ENCODE measurements at regions not wholly inside any gene's neighbourhood (a gene's known extent, or its start where the extent isn't known, plus 50 kb on each side); places are given as distances from the start of the nearest gene placed in this dataset.

DNA sequence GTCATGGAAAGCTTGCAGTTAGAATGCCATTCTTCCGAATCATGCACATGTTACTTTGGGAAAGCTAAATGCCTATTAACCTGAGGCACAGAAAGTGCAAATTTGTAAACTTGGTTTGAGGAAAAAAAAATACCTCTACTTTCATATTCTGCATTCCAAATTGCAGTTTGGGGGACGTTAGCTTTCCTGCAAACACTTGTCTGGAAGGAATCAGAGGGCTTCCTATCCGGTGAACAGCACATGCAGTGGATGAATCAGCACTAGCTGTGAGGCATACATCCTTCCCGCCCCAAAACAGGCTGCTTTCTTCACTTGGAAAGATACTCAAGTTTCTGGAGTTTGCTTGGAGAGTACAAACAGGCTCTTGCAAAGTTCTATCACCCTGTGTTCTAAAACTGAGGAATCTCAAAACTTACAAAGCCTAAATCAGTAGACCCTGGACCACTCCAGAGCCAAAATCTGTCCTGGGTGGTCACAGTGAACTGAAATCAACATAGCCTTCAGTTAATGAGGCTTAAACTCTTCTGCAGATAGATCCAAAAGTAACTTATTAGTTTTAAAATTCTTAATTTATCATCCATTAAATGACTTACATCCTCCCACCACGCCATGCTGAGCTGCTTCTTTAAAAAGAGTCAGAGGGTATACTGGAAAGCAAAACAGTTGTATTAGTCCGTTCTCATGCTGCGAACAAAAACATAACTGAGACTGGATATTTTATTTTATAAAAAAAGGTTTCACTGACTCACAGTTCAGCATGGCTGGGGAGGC lies 802.3 kb upstream of the ARGLU1 start:
- Histone ChIP-seq H2AFZ (ENCODE audit: low read length) (no peak overlapping the region), H4K20me1 (ENCODE audit: low read length) (no peaks in the 10 kb centered on the region), H3K9ac (ENCODE audit: low read length) (no peak overlapping the region), H3K4me1 (ENCODE audit: insufficient read depth, low read length) (peaks cover 43% of the 10 kb centered on the region), H3K36me3 (ENCODE audit: low read depth, low read length) (no peaks in the 10 kb centered on the region), H3F3A (ENCODE audit: low read length, unreplicated experiment) (no peaks in the 10 kb centered on the region), H3K9me2 (replicated peaks; ENCODE audit: low read length) (no peaks in the 10 kb centered on the region), H3K4me3 (ENCODE audit: low read length) (no peak overlapping the region), H3K4me2 (ENCODE audit: low read length) (peak overlapping the region; percentile 39; the same call in 1 of the 2 replicates), H3K9me3 (ENCODE audit: low read length) (no peaks in the 10 kb centered on the region), H3K79me2 (ENCODE audit: low read length) (no peaks in the 10 kb centered on the region), H3K27ac (ENCODE audit: low read length) (peak overlapping the region; percentile 55), H3K27me3 (ENCODE audit: low read length) (no peaks in the 10 kb centered on the region)
- CTCF ChIA-PET = interaction anchor here (0.6 kb wide), 2 partner anchors 159 to 299 kb away, joined by 3 to 4 read pairs; no protein-coding TSS in a partner anchor
- BruUV-seq (replicated peaks) = no TSS peak
- DNase-seq (peak; percentile 50), ATAC-seq (peak; percentile 48)
- POLR2A ChIA-PET (ENCODE audit: unreplicated experiment) = interaction anchor here (0.6 kb wide), 1 partner anchor 9 kb away, joined by 5 read pairs; no protein-coding TSS in a partner anchor
- intact Hi-C loops (cut with micrococcal nuclease) = loop anchor here (5.0 kb wide), 1 partner anchor 78 kb away; no protein-coding TSS in a partner anchor
- TF ChIP-seq EZH2 (IDR thresholded peaks at IDR 0.05; ENCODE audit: low read length, unreplicated experiment) (no peak), EZH2phosphoT487 (IDR thresholded peaks at IDR 0.05; ENCODE audit: borderline replicate concordance, low read length) (no peak)
- TF ChIP-seq, protein P1, sequence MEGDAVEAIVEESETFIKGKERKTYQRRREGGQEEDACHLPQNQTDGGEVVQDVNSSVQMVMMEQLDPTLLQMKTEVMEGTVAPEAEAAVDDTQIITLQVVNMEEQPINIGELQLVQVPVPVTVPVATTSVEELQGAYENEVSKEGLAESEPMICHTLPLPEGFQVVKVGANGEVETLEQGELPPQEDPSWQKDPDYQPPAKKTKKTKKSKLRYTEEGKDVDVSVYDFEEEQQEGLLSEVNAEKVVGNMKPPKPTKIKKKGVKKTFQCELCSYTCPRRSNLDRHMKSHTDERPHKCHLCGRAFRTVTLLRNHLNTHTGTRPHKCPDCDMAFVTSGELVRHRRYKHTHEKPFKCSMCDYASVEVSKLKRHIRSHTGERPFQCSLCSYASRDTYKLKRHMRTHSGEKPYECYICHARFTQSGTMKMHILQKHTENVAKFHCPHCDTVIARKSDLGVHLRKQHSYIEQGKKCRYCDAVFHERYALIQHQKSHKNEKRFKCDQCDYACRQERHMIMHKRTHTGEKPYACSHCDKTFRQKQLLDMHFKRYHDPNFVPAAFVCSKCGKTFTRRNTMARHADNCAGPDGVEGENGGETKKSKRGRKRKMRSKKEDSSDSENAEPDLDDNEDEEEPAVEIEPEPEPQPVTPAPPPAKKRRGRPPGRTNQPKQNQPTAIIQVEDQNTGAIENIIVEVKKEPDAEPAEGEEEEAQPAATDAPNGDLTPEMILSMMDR (conservative IDR thresholded peaks at IDR 0.05; ENCODE audit: low read depth, low read length) = no peak

- H3K4me1 ChIP-seq (ENCODE audit: insufficient read depth, low read length) = peaks cover 30% of the 10 kb centered on the region
- peak overlapping the region; percentile 55 for H3K27ac ChIP-seq (ENCODE audit: low read length)
- H3F3A ChIP-seq (ENCODE audit: low read length, unreplicated experiment) = no peaks in the 10 kb centered on the region
- H3K79me2 ChIP-seq (ENCODE audit: low read length) = no peaks in the 10 kb centered on the region
- no peak overlapping the region for H3K4me2 ChIP-seq (ENCODE audit: low read length)
- no TSS peak for BruUV-seq (replicated peaks)
- ChIA-PET CTCF (no interaction called here), POLR2A (ENCODE audit: unreplicated experiment) (no interaction called here)
- no peaks in the 10 kb centered on the region for H3K9me3 ChIP-seq (ENCODE audit: low read length)
- H3K9me2 ChIP-seq (replicated peaks; ENCODE audit: low read length) = no peaks in the 10 kb centered on the region
- no peak overlapping the region for H3K4me3 ChIP-seq (ENCODE audit: low read length)
- no peak overlapping the region; the same call in 1 of the 2 replicates for H3K9ac ChIP-seq (ENCODE audit: low read length)
- intact Hi-C loops (cut with micrococcal nuclease) = no loop called here
- peak; percentile 35; the same call in 1 of the 2 replicates for ATAC-seq
- peak; percentile 19 for DNase-seq
- H3K27me3 ChIP-seq (ENCODE audit: low read length) = no peaks in the 10 kb centered on the region
- no peaks in the 10 kb centered on the region for H3K36me3 ChIP-seq (ENCODE audit: low read depth, low read length)
- TF ChIP-seq EZH2 (IDR thresholded peaks at IDR 0.05; ENCODE audit: low read length, unreplicated experiment) = no peak
- no peak for TF ChIP-seq EZH2phosphoT487 (IDR thresholded peaks at IDR 0.05; ENCODE audit: borderline replicate concordance, low read length)
- TF ChIP-seq, protein P1 (conservative IDR thresholded peaks at IDR 0.05; ENCODE audit: low read depth, low read length) = no peak
- H2AFZ ChIP-seq (ENCODE audit: low read length) = 0 out of 2 replicates have a peak overlapping the region, but pooled peaks have one; percentile 30
- H4K20me1 ChIP-seq (ENCODE audit: low read length) = no peaks in the 10 kb centered on the region
These were observed 799.3 kb upstream of the ARGLU1 start for GRCh38 chr13:107367258-107367657.

Data from PC-3 (cell line).